ENCODE measurements at regions not wholly inside any gene's neighbourhood (a gene's known extent, or its start where the extent isn't known, plus 50 kb on each side); places are given as distances from the start of the nearest gene placed in this dataset.

DNA sequence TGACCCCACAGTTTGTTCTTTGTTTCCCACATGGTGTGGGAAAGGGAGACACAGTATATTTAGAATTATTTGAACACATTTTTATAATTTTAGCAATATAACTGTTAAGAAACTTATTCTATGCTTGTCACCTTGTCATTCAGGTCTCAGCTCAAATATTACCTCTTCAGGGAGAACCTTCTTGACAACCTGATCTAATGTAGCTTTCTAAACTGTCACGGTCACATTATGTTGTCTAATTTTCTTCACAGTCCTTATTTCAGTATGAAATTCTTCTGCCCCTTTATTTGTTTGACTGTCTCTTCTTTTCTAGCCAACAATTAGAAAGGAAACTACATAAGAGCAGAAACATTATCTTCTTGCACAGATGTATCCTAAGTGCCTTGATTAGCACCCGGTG, 304.3 kb upstream of the PARD3B start:
- no peak for TF ChIP-seq POLR2A (IDR thresholded peaks at IDR 0.05)
- TF ChIP-seq, protein P1, sequence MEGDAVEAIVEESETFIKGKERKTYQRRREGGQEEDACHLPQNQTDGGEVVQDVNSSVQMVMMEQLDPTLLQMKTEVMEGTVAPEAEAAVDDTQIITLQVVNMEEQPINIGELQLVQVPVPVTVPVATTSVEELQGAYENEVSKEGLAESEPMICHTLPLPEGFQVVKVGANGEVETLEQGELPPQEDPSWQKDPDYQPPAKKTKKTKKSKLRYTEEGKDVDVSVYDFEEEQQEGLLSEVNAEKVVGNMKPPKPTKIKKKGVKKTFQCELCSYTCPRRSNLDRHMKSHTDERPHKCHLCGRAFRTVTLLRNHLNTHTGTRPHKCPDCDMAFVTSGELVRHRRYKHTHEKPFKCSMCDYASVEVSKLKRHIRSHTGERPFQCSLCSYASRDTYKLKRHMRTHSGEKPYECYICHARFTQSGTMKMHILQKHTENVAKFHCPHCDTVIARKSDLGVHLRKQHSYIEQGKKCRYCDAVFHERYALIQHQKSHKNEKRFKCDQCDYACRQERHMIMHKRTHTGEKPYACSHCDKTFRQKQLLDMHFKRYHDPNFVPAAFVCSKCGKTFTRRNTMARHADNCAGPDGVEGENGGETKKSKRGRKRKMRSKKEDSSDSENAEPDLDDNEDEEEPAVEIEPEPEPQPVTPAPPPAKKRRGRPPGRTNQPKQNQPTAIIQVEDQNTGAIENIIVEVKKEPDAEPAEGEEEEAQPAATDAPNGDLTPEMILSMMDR (IDR thresholded peaks at IDR 0.05): no peak
- intact Hi-C loops (cut with DNase I): no loop called here
- WGBS, 2 donors: 85 to 93% methylated on average over 2 of the region's 2 CpGs

DNA sequence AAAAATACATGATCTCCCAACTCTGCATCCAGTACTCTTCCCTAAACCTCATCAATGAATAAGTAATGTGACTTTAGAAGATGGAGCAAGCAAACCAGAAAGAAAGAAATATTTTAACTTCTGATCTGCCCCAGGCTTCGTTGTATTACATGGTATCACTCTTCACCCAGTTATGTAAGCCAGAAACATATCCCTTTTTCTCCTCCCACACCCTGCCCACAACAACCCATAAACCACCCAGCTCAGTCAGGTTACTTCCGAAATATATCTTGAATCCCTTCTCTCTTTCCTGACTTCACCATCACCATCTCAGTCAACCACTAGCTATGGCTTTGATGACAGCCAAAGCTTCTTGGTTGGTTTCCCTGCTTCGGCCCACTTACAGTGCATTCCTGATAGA, 295.8 kb upstream of the PARD3B start:
- no peak for TF ChIP-seq POLR2A (IDR thresholded peaks at IDR 0.05)
- TF ChIP-seq, protein P1 (IDR thresholded peaks at IDR 0.05): no peak
- 94 to 95% methylated on average over 3 of the region's 3 CpGs for WGBS, 2 donors

More for the DNA sequence above, 304.3 kb upstream of the PARD3B start:
- no peaks in the 10 kb centered on the region for H3K9me3 ChIP-seq
- no peaks in the 10 kb centered on the region for H3K36me3 ChIP-seq
- no peak for DNase-seq
- H3K4me1 ChIP-seq: no peaks in the 10 kb centered on the region
- no peaks in the 10 kb centered on the region for H3K27me3 ChIP-seq
- no peak overlapping the region for H3K4me3 ChIP-seq
- no peak overlapping the region for H3K27ac ChIP-seq

DNA sequence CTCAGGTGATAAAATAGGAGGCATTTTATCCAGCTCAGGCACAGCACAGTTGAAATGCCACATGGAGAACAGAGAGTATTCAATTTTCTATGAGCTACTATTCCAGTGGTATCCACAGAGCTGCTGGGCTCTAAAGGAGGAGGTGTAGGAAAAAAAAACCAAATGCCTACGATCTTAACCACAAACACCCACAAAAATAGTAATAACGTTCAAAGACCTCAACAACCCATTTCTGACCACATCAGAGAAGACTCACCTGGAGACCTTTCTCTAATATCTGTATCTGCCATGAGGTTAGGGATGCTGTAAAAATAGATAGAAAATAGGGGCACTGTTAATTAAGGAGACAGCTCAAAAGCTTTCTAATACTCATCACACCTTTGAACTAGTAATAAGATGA, 294.6 kb upstream of the PARD3B start:
- no peaks in the 10 kb centered on the region for H3K27me3 ChIP-seq
- no peak overlapping the region for H3K27ac ChIP-seq
- TF ChIP-seq, protein P1 (IDR thresholded peaks at IDR 0.05): no peak
- no peak for TF ChIP-seq POLR2A (IDR thresholded peaks at IDR 0.05)
- no peak for DNase-seq
- H3K36me3 ChIP-seq: no peaks in the 10 kb centered on the region
- WGBS, 2 donors: 39 to 63% methylated on average over 2 of the region's 2 CpGs
- H3K9me3 ChIP-seq: no peaks in the 10 kb centered on the region
- no peak overlapping the region for H3K4me3 ChIP-seq
- intact Hi-C loops (cut with DNase I): no loop called here
- peaks cover 0 to 5% (median 0%) of the 10 kb centered on the region in 3 donors for H3K4me1 ChIP-seq

More for the DNA sequence above, 295.8 kb upstream of the PARD3B start:
- intact Hi-C loops (cut with DNase I): no loop called here
- no peaks in the 10 kb centered on the region for H3K27me3 ChIP-seq
- no peak overlapping the region for H3K4me3 ChIP-seq
- no peaks in the 10 kb centered on the region for H3K9me3 ChIP-seq
- no peak for DNase-seq
- no peaks in the 10 kb centered on the region for H3K36me3 ChIP-seq
- H3K27ac ChIP-seq: no peak overlapping the region
- peaks cover 0 to 5% (median 0%) of the 10 kb centered on the region in 3 donors for H3K4me1 ChIP-seq

DNA sequence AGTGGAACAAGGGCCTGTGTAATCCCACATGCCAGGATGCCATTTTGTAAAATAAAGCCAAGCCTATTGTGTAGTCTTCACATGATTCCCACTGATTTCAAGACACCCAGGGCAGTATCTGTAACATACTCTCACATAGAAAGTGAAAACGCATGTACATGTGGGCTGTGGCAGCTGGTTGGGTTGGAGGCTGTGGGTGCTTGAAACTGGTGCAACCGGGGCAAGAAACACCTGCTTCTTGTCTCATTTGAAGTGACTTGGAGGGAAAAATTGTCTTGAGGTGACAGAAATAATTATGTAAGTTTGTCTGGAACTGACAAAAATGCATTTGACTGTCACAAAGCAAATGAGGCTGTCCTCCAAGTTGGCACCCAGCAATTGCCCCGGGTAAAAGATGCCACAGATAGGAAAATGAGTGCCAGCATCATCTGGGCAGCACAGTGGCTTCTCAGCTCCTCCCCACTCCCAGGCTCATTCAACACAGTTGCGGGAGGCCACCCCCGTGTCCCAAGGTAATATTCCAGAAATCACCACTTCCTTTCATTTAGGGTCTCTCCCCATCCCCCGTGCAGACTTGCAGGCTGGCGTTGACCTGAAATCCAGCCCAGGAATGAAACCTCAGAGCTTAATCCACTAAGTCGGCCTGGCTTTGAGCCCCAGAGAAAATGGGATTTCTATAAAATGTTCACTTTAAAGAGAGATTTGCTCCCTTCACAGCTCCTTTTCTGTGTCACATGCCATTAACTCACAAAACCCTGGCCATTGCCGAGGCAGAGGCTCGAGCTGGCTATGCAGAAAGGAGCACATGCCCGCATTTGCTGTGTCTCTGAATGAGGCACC, 293.9 kb upstream of the PARD3B start:
- intact Hi-C loops (cut with DNase I): no loop called here
- Histone ChIP-seq H3K36me3 (no peaks in the 10 kb centered on the region), H3K4me3 (no peak overlapping the region), H3K27me3 (no peaks in the 10 kb centered on the region), H3K9me3 (no peaks in the 10 kb centered on the region), H3K4me1 (peaks cover 0 to 5% (median 0%) of the 10 kb centered on the region in 3 donors), H3K27ac (no peak overlapping the region)
- WGBS, 2 donors: 49 to 74% methylated on average over 11 of the region's 11 CpGs
- TF ChIP-seq, protein P1 (IDR thresholded peaks at IDR 0.05): no peak
- no peak for TF ChIP-seq POLR2A (IDR thresholded peaks at IDR 0.05)
- no peak for DNase-seq

GRCh38 chr2:204251998-204252376, 293.3 kb upstream of the PARD3B start:
- Histone ChIP-seq H3K27me3 (no peaks in the 10 kb centered on the region), H3K4me3 (no peak overlapping the region), H3K4me1 (peaks cover 0 to 5% (median 0%) of the 10 kb centered on the region in 3 donors), H3K36me3 (no peaks in the 10 kb centered on the region), H3K9me3 (no peaks in the 10 kb centered on the region), H3K27ac (no peak overlapping the region)
- no peak for DNase-seq
- intact Hi-C loops (cut with DNase I): no loop called here
- no peak for TF ChIP-seq POLR2A (IDR thresholded peaks at IDR 0.05)
- TF ChIP-seq, protein P1 (IDR thresholded peaks at IDR 0.05): no peak
- WGBS, 2 donors: 45 to 64% methylated on average over 10 to 11 of the region's 11 CpGs
